ENCODE measurements at regions not wholly inside any gene's neighbourhood (a gene's known extent, or its start where the extent isn't known, plus 50 kb on each side); places are given as distances from the start of the nearest gene placed in this dataset.
A peak's percentile ranks its signal among the peaks of the same experiment; 100 is the strongest.

- DNase-seq (ENCODE audit: low read depth): no peak
- no peak for TF ChIP-seq CTCF (conservative IDR thresholded peaks at IDR 0.05; ENCODE audit: low read depth, low read length)
- H3K4me3 ChIP-seq (ENCODE audit: low read depth, low read length): no peak overlapping the region
Observed at GRCh38 chr5:63831381-63831780, 130.9 kb downstream of the HTR1A start.

GRCh38 chr5:63825984-63826383 lies 136.3 kb downstream of the HTR1A start:
- TF ChIP-seq CTCF (conservative IDR thresholded peaks at IDR 0.05; ENCODE audit: low read depth, low read length): no peak
- H3K4me3 ChIP-seq (ENCODE audit: low read depth, low read length): no peak overlapping the region
- DNase-seq (ENCODE audit: low read depth): no peak

GRCh38 chr5:63823583-63823982 lies 138.7 kb downstream of the HTR1A start:
- DNase-seq (ENCODE audit: low read depth): no peak
- TF ChIP-seq CTCF (conservative IDR thresholded peaks at IDR 0.05; ENCODE audit: low read depth, low read length): no peak
- no peak overlapping the region for H3K4me3 ChIP-seq (ENCODE audit: low read depth, low read length)

GRCh38 chr5:63822614-63823013 lies 139.6 kb downstream of the HTR1A start:
- no peak for DNase-seq (ENCODE audit: low read depth)
- H3K4me3 ChIP-seq (ENCODE audit: low read depth, low read length): no peak overlapping the region
- TF ChIP-seq CTCF (conservative IDR thresholded peaks at IDR 0.05; ENCODE audit: low read depth, low read length): peak; percentile 15

GRCh38 chr5:63820577-63820976 lies 141.7 kb downstream of the HTR1A start:
- DNase-seq (ENCODE audit: low read depth): no peak
- no peak overlapping the region for H3K4me3 ChIP-seq (ENCODE audit: low read depth, low read length)
- no peak for TF ChIP-seq CTCF (conservative IDR thresholded peaks at IDR 0.05; ENCODE audit: low read depth, low read length)

- TF ChIP-seq CTCF (conservative IDR thresholded peaks at IDR 0.05; ENCODE audit: low read depth, low read length): no peak
- no peak for DNase-seq (ENCODE audit: low read depth)
- H3K4me3 ChIP-seq (ENCODE audit: low read depth, low read length): no peak overlapping the region
Observed at GRCh38 chr5:63812693-63813092, 149.6 kb downstream of the HTR1A start.

GRCh38 chr5:63811961-63812360 lies 150.3 kb downstream of the HTR1A start:
- H3K4me3 ChIP-seq (ENCODE audit: low read depth, low read length): no peak overlapping the region
- no peak for TF ChIP-seq CTCF (conservative IDR thresholded peaks at IDR 0.05; ENCODE audit: low read depth, low read length)
- DNase-seq (ENCODE audit: low read depth): no peak

Data from epithelial cell of proximal tubule (primary cell).